Erythroblast (primary cell): ENCODE measurements at regions not wholly inside any gene's neighbourhood (a gene's known extent, or its start where the extent isn't known, plus 50 kb on each side); places are given as distances from the start of the nearest gene placed in this dataset.

ENCODE experiments used
- GATA1 ChIP-seq: IDR thresholded peaks from 2 replicates; pipeline ENCODE4 v1.6.1; 2011; ENCODE audit warnings: low read depth, mild to moderate bottlenecking, control low read depth, low read length, moderate library complexity
- POLR2A ChIP-seq: IDR thresholded peaks from 2 replicates; pipeline ENCODE4 v1.6.1; 2011; ENCODE audit warnings: mild to moderate bottlenecking, low read length

DNA sequence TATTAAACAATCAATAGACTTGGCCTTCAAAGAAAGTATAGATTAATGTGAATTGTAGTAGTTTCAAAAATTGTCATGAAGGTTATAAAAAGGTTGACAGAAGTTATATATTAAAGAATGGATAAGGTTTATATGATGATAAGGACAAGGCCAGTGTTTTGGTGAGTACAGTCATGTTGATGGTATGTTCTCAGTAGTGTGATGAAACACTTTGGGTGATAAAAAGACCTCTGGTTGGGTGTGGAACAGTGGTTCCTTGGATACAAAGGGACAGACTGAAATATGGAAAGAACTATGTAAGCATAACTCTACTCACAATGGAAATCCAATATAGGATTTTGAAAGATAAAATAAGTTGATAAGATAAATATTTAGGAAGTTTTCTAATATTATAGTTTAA is 866.3 kb downstream of the ANKRD7 start:
- TF ChIP-seq POLR2A (no peak), GATA1 (no peak)
